ENCODE measurements at regions not wholly inside any gene's neighbourhood (a gene's known extent, or its start where the extent isn't known, plus 50 kb on each side); places are given as distances from the start of the nearest gene placed in this dataset.

GRCh38 chr6:10465629-10466499, 51.0 kb upstream of the TFAP2A start:
- no peak for TF ChIP-seq PPARA (CRISPR knock-in tag; IDR thresholded peaks at IDR 0.05; ENCODE audit: borderline replicate concordance)
- no peak for TF ChIP-seq ZFP3 (CRISPR knock-in tag; IDR thresholded peaks at IDR 0.05)
- TF ChIP-seq ZNF70 (CRISPR knock-in tag; IDR thresholded peaks at IDR 0.05) = no peak
- TF ChIP-seq ARNTL (CRISPR knock-in tag; IDR thresholded peaks at IDR 0.05; ENCODE audit: borderline replicate concordance, low read depth) = no peak
- TF ChIP-seq CREB5 (CRISPR knock-in tag; IDR thresholded peaks at IDR 0.05; ENCODE audit: low read depth) = no peak
- no peak for TF ChIP-seq BACH2 (CRISPR knock-in tag; IDR thresholded peaks at IDR 0.05; ENCODE audit: borderline replicate concordance)
- no peak for TF ChIP-seq ESRRG (CRISPR knock-in tag; IDR thresholded peaks at IDR 0.05)
- no peak for TF ChIP-seq ZNF565 (CRISPR knock-in tag; conservative IDR thresholded peaks at IDR 0.05; ENCODE audit: low read depth)
- TF ChIP-seq PATZ1 (CRISPR knock-in tag; IDR thresholded peaks at IDR 0.05; ENCODE audit: borderline replicate concordance) = no peak
- TF ChIP-seq TSHZ2 (CRISPR knock-in tag; IDR thresholded peaks at IDR 0.05) = no peak
- TF ChIP-seq ZFP30 (CRISPR knock-in tag; IDR thresholded peaks at IDR 0.05) = no peak
- TF ChIP-seq TOX (CRISPR knock-in tag; IDR thresholded peaks at IDR 0.05; ENCODE audit: borderline replicate concordance) = no peak

Measured in SK-N-SH treated with all-trans-retinoic acid at 6 μM for 48 hours (cell line).